HL-60 (cell line): ENCODE measurements at regions not wholly inside any gene's neighbourhood (a gene's known extent, or its start where the extent isn't known, plus 50 kb on each side); places are given as distances from the start of the nearest gene placed in this dataset.

Experiments used
- DNase-seq, 2 experiments: peaks; one replicate each; pipeline ENCODE4 v3.0.0-alpha.2; 2010 to 2020; ENCODE audit warnings: low read depth in 1 of 2, low spot score in 1 of 2
- H3K27ac ChIP-seq: fragments of 250-450 bp; sonication (Bioruptor Pico); replicated peaks from 2 replicates; pipeline ENCODE4 v1.5.1; 2020; ENCODE audit warnings: mild to moderate bottlenecking, moderate library complexity
- H3K27me3 ChIP-seq: fragments of 250-450 bp; sonication (Bioruptor Pico); 2 replicates; pipeline ENCODE4 v1.5.1; 2021; ENCODE audit warnings: mild to moderate bottlenecking, moderate library complexity; ENCODE audit not compliant: insufficient read depth, poor library complexity, severe bottlenecking
- H3K4me3 ChIP-seq: replicated peaks from 2 replicates; pipeline ENCODE4 v1.5.1; 2011; ENCODE audit warnings: mild to moderate bottlenecking, control low read depth, low read length; ENCODE audit not compliant: insufficient read depth
- CTCF ChIP-seq: IDR thresholded peaks from one replicate; pipeline ENCODE4 v1.5.1; 2011; ENCODE audit warnings: low read length, control low read depth, inconsistent platforms; ENCODE audit not compliant: insufficient read depth
- GABPA ChIP-seq: IDR thresholded peaks from 2 replicates; pipeline ENCODE4 v1.6.1; 2012; ENCODE audit warnings: low read depth
- POLR2AphosphoS5 ChIP-seq: IDR thresholded peaks from 2 replicates; pipeline ENCODE4 v1.6.1; 2012; ENCODE audit warnings: low read depth
- REST ChIP-seq: IDR thresholded peaks from 2 replicates; pipeline ENCODE4 v1.6.1; 2012; ENCODE audit warnings: low read depth; ENCODE audit not compliant: insufficient replicate concordance
- SPI1 ChIP-seq: IDR thresholded peaks from 2 replicates; pipeline ENCODE4 v1.6.1; 2012; ENCODE audit warnings: low read depth, mild to moderate bottlenecking, borderline replicate concordance

GRCh38 chr16:79271583-79271982, 329.0 kb downstream of the MAF start:
- TF ChIP-seq REST (no peak), CTCF (no peak), POLR2AphosphoS5 (no peak), GABPA (no peak), SPI1 (no peak)
- Histone ChIP-seq H3K27ac (no peak overlapping the region), H3K27me3 (no peaks in the 10 kb centered on the region), H3K4me3 (no peak overlapping the region)
- no peak for DNase-seq

GRCh38 chr16:79270011-79270410, 330.5 kb downstream of the MAF start:
- H3K27ac ChIP-seq = no peak overlapping the region
- no peak overlapping the region for H3K4me3 ChIP-seq
- no peaks in the 10 kb centered on the region for H3K27me3 ChIP-seq
- TF ChIP-seq CTCF (no peak), SPI1 (no peak), GABPA (no peak), POLR2AphosphoS5 (no peak), REST (no peak)
- no peak for DNase-seq

GRCh38 chr16:79269211-79269863, 331.2 kb downstream of the MAF start:
- no peak for DNase-seq
- Histone ChIP-seq H3K4me3 (no peak overlapping the region), H3K27ac (no peak overlapping the region)

More at GRCh38 chr16:79269211-79269863, 331.2 kb downstream of the MAF start:
- no peaks in the 10 kb centered on the region for H3K27me3 ChIP-seq
- TF ChIP-seq GABPA = no peak
- no peak for TF ChIP-seq CTCF
